ENCODE measurements at regions not wholly inside any gene's neighbourhood (a gene's known extent, or its start where the extent isn't known, plus 50 kb on each side); places are given as distances from the start of the nearest gene placed in this dataset.

GRCh38 chr13:22825186-22825585, 355.6 kb upstream of the SGCG start:
- TF ChIP-seq CTCF (conservative IDR thresholded peaks at IDR 0.05; ENCODE audit: low read length) (no peak), EZH2phosphoT487 (IDR thresholded peaks at IDR 0.05; ENCODE audit: borderline replicate concordance) (no peak)
